H1 (cell line): ENCODE measurements at regions not wholly inside any gene's neighbourhood (a gene's known extent, or its start where the extent isn't known, plus 50 kb on each side); places are given as distances from the start of the nearest gene placed in this dataset.

Experiments used
- CTCF ChIA-PET: fragments of 300-600 bp; sonication (Branson Sonifier 250); formaldehyde crosslinking; loops from one replicate; lab custom pipeline; 2021; ENCODE audit not compliant: partially characterized antibody; lab: Charles Lee
- POLR2A ChIA-PET: fragments of 300-600 bp; sonication (Branson Sonifier 250); formaldehyde crosslinking; loops from one replicate; lab custom pipeline; 2021; ENCODE audit warnings: inconsistent platforms; ENCODE audit not compliant: partially characterized antibody; lab: Charles Lee
- DNase-seq, 2 experiments: peaks; one replicate each; pipeline versions ENCODE4 v3.0.0 to v3.0.0-alpha.2; 2010 to 2022; ENCODE audit warnings: low spot score in 2 of 2, low read depth in 1 of 2, mixed read lengths in 1 of 2
- FAIRE-seq: peaks from 2 replicates; lab custom pipeline; 2011; peaks lifted over from hg19 to GRCh38; lab: Jason Lieb, UNC
- H2AFZ ChIP-seq: 2 replicates; pipeline ENCODE4 v1.8.1; 2012; ENCODE audit warnings: low read length, inconsistent platforms
- H2AK5ac ChIP-seq: 2 replicates; pipeline ENCODE4 v1.6.1; 2013; ENCODE audit warnings: low read depth, low read length
- H2BK120ac ChIP-seq: replicated peaks from 2 replicates; pipeline ENCODE3; 2013; ENCODE audit warnings: low read depth, low read length, inconsistent platforms
- H2BK12ac ChIP-seq: 2 replicates; pipeline ENCODE4 v1.6.1; 2013; ENCODE audit warnings: low read depth, low read length
- H2BK15ac ChIP-seq: 2 replicates; pipeline ENCODE4 v1.6.1; 2013; ENCODE audit warnings: low read length
- H2BK20ac ChIP-seq: 2 replicates; pipeline ENCODE4 v1.6.1; 2013; ENCODE audit warnings: low read length
- H2BK5ac ChIP-seq: 2 replicates; pipeline ENCODE4 v1.6.1; 2013; ENCODE audit warnings: low read depth, low read length
- H3K14ac ChIP-seq: 2 replicates; pipeline ENCODE4 v1.6.1; 2013; ENCODE audit warnings: inconsistent platforms; ENCODE audit not compliant: insufficient read length
- H3K18ac ChIP-seq: 2 replicates; pipeline ENCODE4 v1.6.1; 2013; ENCODE audit warnings: low read length; ENCODE audit errors: extremely low read depth
- H3K23ac ChIP-seq: 2 replicates; pipeline ENCODE4 v1.6.1; 2013; ENCODE audit warnings: inconsistent platforms; ENCODE audit not compliant: insufficient read length
- H3K23me2 ChIP-seq: 2 replicates; pipeline ENCODE4 v1.6.1; 2013; ENCODE audit warnings: low read depth, low read length
- H3K27ac ChIP-seq: 2 replicates; pipeline ENCODE4 v1.6.1; 2011; ENCODE audit warnings: low read depth, low read length, inconsistent platforms
- H3K27me3 ChIP-seq, 4 experiments: replicated peaks in 1 of 4; 1 replicate in 1 of 4; 2 replicates in 3 of 4; pipeline versions ENCODE4 v1.6.1 to v1.8.1; 2011 to 2013; ENCODE audit warnings: low read length in 3 of 4, mild to moderate bottlenecking in 3 of 4, inconsistent platforms in 2 of 4, mixed read lengths in 2 of 4, moderate library complexity in 1 of 4; ENCODE audit not compliant: control insufficient read depth in 3 of 4, insufficient read depth in 3 of 4; ENCODE audit errors: extremely low read depth in 1 of 4
- H3K36me3 ChIP-seq, 4 experiments: 2 replicates each; pipeline versions ENCODE4 v1.6.1 to v1.8.1; 2011 to 2013; ENCODE audit warnings: mild to moderate bottlenecking in 4 of 4, low read length in 3 of 4, moderate library complexity in 2 of 4, control low read depth in 1 of 4, inconsistent platforms in 1 of 4; ENCODE audit not compliant: insufficient read depth in 4 of 4, control insufficient read depth in 2 of 4
- H3K4ac ChIP-seq: replicated peaks from 2 replicates; pipeline ENCODE3; 2013; ENCODE audit warnings: low read length, low read depth, mixed read lengths, inconsistent platforms; ENCODE audit not compliant: insufficient read length
- H3K4me1 ChIP-seq, 4 experiments: replicated peaks in 1 of 4; 1 replicate in 1 of 4; 2 replicates in 3 of 4; pipeline versions ENCODE4 v1.6.1 to v1.8.1; 2011 to 2013; ENCODE audit warnings: low read length in 3 of 4, inconsistent platforms in 2 of 4, mixed read lengths in 1 of 4; ENCODE audit not compliant: insufficient read depth in 4 of 4, control insufficient read depth in 3 of 4
- H3K4me2 ChIP-seq, 2 experiments: 2 replicates each; pipeline versions ENCODE4 v1.6.1 to v1.8.1; 2011 to 2013; ENCODE audit warnings: low read depth in 2 of 2, low read length in 2 of 2, control low read depth in 1 of 2, inconsistent platforms in 1 of 2, mild to moderate bottlenecking in 1 of 2; ENCODE audit not compliant: insufficient read depth in 1 of 2
- H3K4me3 ChIP-seq, 4 experiments: fragments of 200-600, 300-600 bp in 1 of 4; sonication (generic), shearing (Covaris generic), sonication (Bioruptor Twin) in 1 of 4; 2 replicates each; pipeline versions ENCODE4 v1.5.1 to v1.8.1; 2011 to 2016; ENCODE audit warnings: low read length in 4 of 4, low read depth in 3 of 4, control low read depth in 2 of 4, inconsistent platforms in 2 of 4, mild to moderate bottlenecking in 2 of 4, mixed read lengths in 1 of 4, moderate library complexity in 1 of 4; ENCODE audit not compliant: insufficient read depth in 2 of 4; ENCODE audit errors: extremely low read depth in 1 of 4
- H3K56ac ChIP-seq: replicated peaks from 2 replicates; pipeline ENCODE3; 2013; ENCODE audit warnings: low read depth, mild to moderate bottlenecking, mixed read lengths, low read length, inconsistent platforms; ENCODE audit not compliant: insufficient read length
- H3K79me1 ChIP-seq: 2 replicates; pipeline ENCODE4 v1.6.1; 2013; ENCODE audit warnings: low read depth, low read length, control low read depth
- H3K79me2 ChIP-seq, 2 experiments: 2 replicates each; pipeline versions ENCODE4 v1.6.1 to v1.8.1; 2012 to 2013; ENCODE audit warnings: low read length in 2 of 2, mild to moderate bottlenecking in 2 of 2, inconsistent platforms in 1 of 2; ENCODE audit not compliant: insufficient read depth in 2 of 2, control insufficient read depth in 1 of 2
- H3K9ac ChIP-seq, 4 experiments: replicated peaks in 1 of 4; 1 replicate in 1 of 4; 2 replicates in 3 of 4; pipeline versions ENCODE4 v1.6.1 to v1.8.1; 2011 to 2013; ENCODE audit warnings: low read depth in 3 of 4, low read length in 3 of 4, control low read depth in 2 of 4, mild to moderate bottlenecking in 2 of 4, moderate library complexity in 2 of 4, inconsistent platforms in 1 of 4; ENCODE audit errors: extremely low read depth in 1 of 4
- H3K9me3 ChIP-seq, 2 experiments: 2 replicates each; pipeline versions ENCODE4 v1.6.1 to v1.8.1; 2012 to 2013; ENCODE audit warnings: mild to moderate bottlenecking in 2 of 2, moderate library complexity in 2 of 2, control low read depth in 1 of 2, inconsistent platforms in 1 of 2, low read depth in 1 of 2, low read length in 1 of 2, mixed read lengths in 1 of 2; ENCODE audit not compliant: insufficient read depth in 2 of 2
- H4K20me1 ChIP-seq, 2 experiments: replicated peaks in 1 of 2; 2 replicates each; pipeline versions ENCODE3 to v1.8.1; 2011 to 2013; ENCODE audit warnings: inconsistent platforms in 2 of 2, low read length in 2 of 2, mild to moderate bottlenecking in 1 of 2; ENCODE audit not compliant: insufficient read depth in 2 of 2, control insufficient read depth in 1 of 2
- H4K5ac ChIP-seq: 2 replicates; pipeline ENCODE4 v1.6.1; 2013; ENCODE audit warnings: low read length, low read depth, mixed read lengths, inconsistent platforms; ENCODE audit not compliant: insufficient read length
- H4K8ac ChIP-seq: 2 replicates; pipeline ENCODE4 v1.8.0; 2013; ENCODE audit warnings: mild to moderate bottlenecking, moderate library complexity, low read length, inconsistent platforms; ENCODE audit not compliant: insufficient read depth; ENCODE audit errors: extremely low read depth
- H4K91ac ChIP-seq: replicated peaks from 2 replicates; pipeline ENCODE3; 2013; ENCODE audit warnings: low read length, mixed read lengths, inconsistent platforms; ENCODE audit not compliant: insufficient read length
- ASH2L ChIP-seq: fragments of 200-600, 300-600 bp; sonication (generic); IDR thresholded peaks from one replicate; pipeline ENCODE4 v1.7.1; 2017; ENCODE audit warnings: low read length
- BACH1 ChIP-seq: IDR thresholded peaks from 2 replicates; pipeline ENCODE4 v1.6.1; 2012; ENCODE audit warnings: low read length, improper control_type of control experiment
- BCL11A ChIP-seq, 2 experiments: IDR thresholded peaks; one replicate each; pipeline ENCODE4 v1.6.1; 2011; ENCODE audit warnings: low read depth in 2 of 2, low read length in 2 of 2, mild to moderate bottlenecking in 2 of 2
- JUN ChIP-seq: IDR thresholded peaks from 2 replicates; pipeline ENCODE4 v1.6.1; 2011; ENCODE audit warnings: low read depth, mild to moderate bottlenecking, improper control_type of control experiment, low read length
- KDM1A ChIP-seq: fragments of 200-600, 300-600 bp; sonication (generic); IDR thresholded peaks from 2 replicates; pipeline ENCODE4 v1.7.1; 2016; ENCODE audit warnings: mild to moderate bottlenecking, low read length, borderline replicate concordance
- KDM5A ChIP-seq: fragments of 200-600 bp; IDR thresholded peaks from 2 replicates; pipeline ENCODE4 v1.7.1; 2012; ENCODE audit warnings: mild to moderate bottlenecking, low read length, inconsistent platforms, mixed read lengths
- RBBP5 ChIP-seq: IDR thresholded peaks from 2 replicates; pipeline ENCODE4 v1.7.1; 2012; ENCODE audit warnings: low read depth, mild to moderate bottlenecking, inconsistent platforms, low read length, moderate library complexity, borderline replicate concordance
- SP2 ChIP-seq: IDR thresholded peaks from 2 replicates; pipeline ENCODE4 v1.6.1; 2012; ENCODE audit warnings: mild to moderate bottlenecking, low read length, inconsistent platforms
- WGBS, 2 experiments: shearing (Covaris generic) in 1 of 2; methylation state at CpG; one replicate each; pipeline versions ENCODE4 v1.1.6 to v1.1.7; 2013 to 2015; ENCODE audit warnings: low lambda C conversion rate in 2 of 2, mixed read lengths in 2 of 2, inconsistent platforms in 1 of 2, low coverage in 1 of 2, missing lambda C conversion rate in 1 of 2; ENCODE audit not compliant: insufficient replicate concordance in 2 of 2, insufficient coverage in 1 of 2, insufficient read length in 1 of 2; ENCODE audit errors: extremely low coverage in 1 of 2, missing lambda C conversion rate in 1 of 2; 5-methylcytosine and 5-hydroxymethylcytosine counted together
- TF ChIP-seq, protein P1 (sequence below), 3 experiments: IDR thresholded peaks; 1 replicate in 2 of 3; 2 replicates in 1 of 3; pipeline versions ENCODE4 v1.5.1 to v1.6.1; 2011; ENCODE audit warnings: low read length in 3 of 3, mild to moderate bottlenecking in 3 of 3, inconsistent platforms in 2 of 3, low read depth in 1 of 3, moderate library complexity in 1 of 3; ENCODE audit not compliant: insufficient read depth in 1 of 3; ENCODE audit errors: control extremely low read depth in 1 of 3

GRCh38 chr9:1748407-1748806 is 266.7 kb upstream of the SMARCA2 start:
- H3K23ac ChIP-seq: no peak overlapping the region
- peaks cover 2 to 12% of the 10 kb centered on the region in 2 experiments; a peak in 2 of 4 replicates for H3K9me3 ChIP-seq
- H3K23me2 ChIP-seq: no peaks in the 10 kb centered on the region
- H4K20me1 ChIP-seq: no peaks in the 10 kb centered on the region
- no peak overlapping the region for H2BK15ac ChIP-seq
- no peak overlapping the region for H2BK20ac ChIP-seq
- no peak overlapping the region for H2AFZ ChIP-seq
- DNase-seq (no peak), FAIRE-seq (no peak)
- no peak overlapping the region for H2BK12ac ChIP-seq
- H2BK120ac ChIP-seq: no peak overlapping the region
- no peak overlapping the region for H3K18ac ChIP-seq
- H3K4me3 ChIP-seq: no peak overlapping the region
- no peak overlapping the region for H3K4me2 ChIP-seq
- H3K27ac ChIP-seq: no peak overlapping the region
- no peaks in the 10 kb centered on the region for H3K79me2 ChIP-seq
- H3K79me1 ChIP-seq: no peaks in the 10 kb centered on the region
- no peak overlapping the region for H3K4ac ChIP-seq
- no peak overlapping the region for H4K5ac ChIP-seq
- H3K9ac ChIP-seq: no peak overlapping the region
- no peak overlapping the region for H4K8ac ChIP-seq
- H2BK5ac ChIP-seq: no peak overlapping the region
- TF ChIP-seq BACH1 (no peak), BCL11A (IDR thresholded peaks at IDR 0.05; ENCODE audit: low read depth in 2 of 2, low read length in 2 of 2) (no peak), KDM5A (no peak), ASH2L (no peak), RBBP5 (no peak), SP2 (no peak), KDM1A (no peak), JUN (no peak)
- TF ChIP-seq, protein P1, sequence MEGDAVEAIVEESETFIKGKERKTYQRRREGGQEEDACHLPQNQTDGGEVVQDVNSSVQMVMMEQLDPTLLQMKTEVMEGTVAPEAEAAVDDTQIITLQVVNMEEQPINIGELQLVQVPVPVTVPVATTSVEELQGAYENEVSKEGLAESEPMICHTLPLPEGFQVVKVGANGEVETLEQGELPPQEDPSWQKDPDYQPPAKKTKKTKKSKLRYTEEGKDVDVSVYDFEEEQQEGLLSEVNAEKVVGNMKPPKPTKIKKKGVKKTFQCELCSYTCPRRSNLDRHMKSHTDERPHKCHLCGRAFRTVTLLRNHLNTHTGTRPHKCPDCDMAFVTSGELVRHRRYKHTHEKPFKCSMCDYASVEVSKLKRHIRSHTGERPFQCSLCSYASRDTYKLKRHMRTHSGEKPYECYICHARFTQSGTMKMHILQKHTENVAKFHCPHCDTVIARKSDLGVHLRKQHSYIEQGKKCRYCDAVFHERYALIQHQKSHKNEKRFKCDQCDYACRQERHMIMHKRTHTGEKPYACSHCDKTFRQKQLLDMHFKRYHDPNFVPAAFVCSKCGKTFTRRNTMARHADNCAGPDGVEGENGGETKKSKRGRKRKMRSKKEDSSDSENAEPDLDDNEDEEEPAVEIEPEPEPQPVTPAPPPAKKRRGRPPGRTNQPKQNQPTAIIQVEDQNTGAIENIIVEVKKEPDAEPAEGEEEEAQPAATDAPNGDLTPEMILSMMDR (IDR thresholded peaks at IDR 0.05; ENCODE audit: control extremely low read depth in 1 of 3, insufficient read depth in 1 of 3, low read depth in 1 of 3, low read length in 3 of 3): no peak
- POLR2A ChIA-PET: no interaction called here
- H2AK5ac ChIP-seq: no peak overlapping the region
- H3K14ac ChIP-seq: no peak overlapping the region
- no peaks in the 10 kb centered on the region for H3K4me1 ChIP-seq
- H3K56ac ChIP-seq: no peak overlapping the region
- CTCF ChIA-PET: no interaction called here
- 89% methylated on average over 1 of the region's 1 CpG; no CpG with 5 or more reads in 1 of the 2 experiments for WGBS, 2 experiments
- no peaks in the 10 kb centered on the region for H3K27me3 ChIP-seq
- H4K91ac ChIP-seq: no peak overlapping the region
- no peaks in the 10 kb centered on the region for H3K36me3 ChIP-seq
